Islet of Langerhans (tissue), 1 donor: ENCODE measurements at regions not wholly inside any gene's neighbourhood (a gene's known extent, or its start where the extent isn't known, plus 50 kb on each side); places are given as distances from the start of the nearest gene placed in this dataset.

ENCODE experiments used
- FAIRE-seq: peaks from one replicate; lab custom pipeline; 2011; peaks lifted over from hg19 to GRCh38; lab: Jason Lieb, UNC

DNA sequence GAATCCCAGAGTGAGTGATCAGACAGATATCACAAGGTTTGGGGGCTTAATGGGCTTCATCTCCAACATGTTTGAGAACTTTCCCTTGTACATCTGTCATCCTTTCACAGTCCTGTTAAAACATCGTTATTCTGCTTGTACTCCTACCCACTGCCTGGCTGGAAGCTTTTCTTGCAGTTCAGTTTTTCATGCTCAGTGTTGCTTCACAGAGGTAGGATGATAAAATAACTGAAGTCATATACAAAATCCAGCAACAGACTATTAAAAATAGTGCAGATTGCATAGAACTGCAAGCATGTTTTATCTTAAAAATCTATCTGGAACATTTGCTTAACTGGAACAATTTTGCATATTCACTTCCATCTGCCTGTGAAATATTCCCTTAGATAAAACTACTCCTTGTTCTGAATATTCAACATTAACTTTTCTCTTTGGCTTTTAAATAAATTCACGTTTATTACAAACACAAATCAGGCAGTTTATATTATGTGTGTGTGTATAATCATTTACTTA lies 579.6 kb upstream of the IGFBP7 start:
- no peak for FAIRE-seq

DNA sequence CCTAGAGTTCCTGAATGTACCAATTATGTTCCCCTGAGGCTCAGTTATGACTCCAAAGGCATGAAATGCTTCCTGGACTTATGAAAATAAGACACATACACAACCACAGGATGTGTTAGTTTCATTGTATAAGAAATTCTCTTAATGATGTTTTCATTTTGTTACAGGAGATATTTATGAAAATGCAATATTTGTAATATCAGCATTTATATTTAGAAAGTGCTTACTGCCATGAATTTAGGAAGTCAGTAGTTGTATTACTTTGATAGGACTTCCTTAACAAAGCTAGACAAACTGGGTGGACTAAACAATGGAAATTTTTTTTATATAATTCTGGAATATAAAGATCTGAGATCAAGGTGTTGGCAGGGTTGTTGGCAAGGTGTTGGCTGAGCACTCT lies 572.1 kb upstream of the IGFBP7 start:
- no peak for FAIRE-seq

DNA sequence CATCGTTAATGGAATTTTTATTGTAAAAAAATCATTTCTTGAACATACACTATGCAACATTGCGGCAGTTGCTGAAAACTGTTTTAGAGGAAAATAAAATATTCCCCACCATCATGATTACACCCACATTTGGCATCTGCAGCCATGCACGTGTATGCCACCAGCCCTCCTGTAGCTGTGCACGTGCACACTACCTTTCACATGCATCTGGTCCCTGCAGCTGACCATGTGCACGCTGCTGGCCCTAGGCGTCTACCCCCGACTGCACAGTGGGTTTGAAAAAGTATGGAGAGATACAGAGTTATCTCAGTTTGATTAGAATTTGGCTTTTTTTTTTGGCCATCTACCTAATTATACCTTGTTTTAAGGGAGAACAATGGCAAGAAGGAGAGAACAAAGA lies 569.8 kb upstream of the IGFBP7 start:
- FAIRE-seq = no peak

DNA sequence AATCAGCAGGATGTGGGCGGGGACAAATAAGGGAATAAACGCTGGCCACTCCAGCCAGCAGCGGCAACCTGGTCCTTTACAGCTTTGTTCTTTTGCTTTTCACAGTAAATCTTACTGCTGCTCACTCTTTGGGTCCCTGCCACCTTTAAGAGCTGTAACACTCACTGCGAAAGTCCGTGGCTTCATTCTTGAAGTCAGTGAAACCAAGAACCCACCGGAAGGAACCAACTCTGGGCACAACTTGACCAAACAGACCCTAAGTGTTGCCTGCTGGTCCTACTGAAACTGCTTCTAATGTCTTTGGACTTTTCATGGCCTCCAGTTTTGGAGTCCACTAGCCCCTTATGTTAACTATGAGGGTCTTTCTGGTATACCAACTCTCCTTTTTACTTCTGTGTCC lies 566.2 kb upstream of the IGFBP7 start:
- FAIRE-seq = no peak

DNA sequence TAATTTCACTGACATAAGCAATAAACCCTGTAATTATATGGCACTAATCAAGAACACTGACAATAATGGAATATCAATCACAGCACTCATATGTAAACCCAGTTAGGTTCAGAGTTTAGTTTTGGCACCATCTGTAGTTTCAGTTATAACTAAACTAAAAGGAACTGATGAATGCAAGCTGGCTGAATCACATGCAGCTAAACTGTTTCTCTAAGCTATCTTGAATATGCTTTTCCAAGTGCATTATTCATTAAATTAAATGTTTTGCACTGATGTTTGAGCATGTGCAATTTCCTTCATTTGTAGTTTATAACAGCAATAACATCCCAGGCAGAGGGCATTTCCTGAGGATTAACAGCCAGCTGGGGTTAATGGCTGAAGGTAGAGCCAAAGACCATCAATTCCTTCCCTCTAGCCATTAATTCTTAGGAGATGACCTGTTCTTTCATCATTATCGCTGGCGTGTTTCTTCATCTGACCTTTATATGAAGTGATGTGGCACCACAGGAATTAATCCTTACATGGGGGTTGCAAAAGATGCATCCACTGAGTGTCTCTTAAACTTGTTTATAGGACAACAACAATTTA lies 562.8 kb upstream of the IGFBP7 start:
- no peak for FAIRE-seq

DNA sequence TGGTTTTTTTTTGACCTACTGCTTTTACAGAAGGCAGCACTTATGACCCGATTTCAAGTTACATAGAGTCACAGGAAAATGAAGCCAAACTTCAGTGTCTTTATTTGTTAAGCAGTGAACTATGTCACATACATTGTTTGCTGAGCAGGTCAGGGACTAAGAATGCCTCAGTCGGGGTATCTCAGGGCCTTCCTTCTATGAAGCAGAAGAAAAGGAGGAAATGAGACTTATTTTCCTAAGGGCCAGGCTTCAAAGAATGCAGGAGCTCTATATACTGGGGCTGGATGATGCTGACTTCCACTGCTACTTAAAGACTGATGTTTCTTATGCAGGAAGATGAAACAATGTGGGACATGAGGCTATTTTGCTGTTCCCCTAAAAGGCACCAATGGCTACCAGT lies 558.4 kb upstream of the IGFBP7 start:
- no peak for FAIRE-seq

DNA sequence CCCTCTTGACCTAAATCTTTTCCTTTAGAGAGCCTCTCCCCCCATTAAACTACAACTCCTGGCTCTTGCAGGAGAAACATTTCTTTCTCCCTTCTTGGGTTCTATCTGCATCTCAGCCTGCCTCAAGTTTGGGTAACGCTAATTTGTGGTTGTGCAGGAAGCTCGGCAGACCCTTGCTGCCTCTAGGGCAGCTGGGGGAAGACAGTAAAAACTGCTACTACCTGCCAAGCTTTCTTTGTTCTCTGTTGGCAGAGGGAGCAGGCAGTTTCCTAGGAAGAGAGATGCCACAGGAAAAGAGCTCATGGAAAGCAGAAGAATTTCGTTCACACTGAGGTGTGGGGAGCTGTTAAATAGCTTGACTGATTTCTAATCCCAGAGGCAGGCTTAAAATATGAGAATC lies 555.6 kb upstream of the IGFBP7 start:
- FAIRE-seq = no peak

DNA sequence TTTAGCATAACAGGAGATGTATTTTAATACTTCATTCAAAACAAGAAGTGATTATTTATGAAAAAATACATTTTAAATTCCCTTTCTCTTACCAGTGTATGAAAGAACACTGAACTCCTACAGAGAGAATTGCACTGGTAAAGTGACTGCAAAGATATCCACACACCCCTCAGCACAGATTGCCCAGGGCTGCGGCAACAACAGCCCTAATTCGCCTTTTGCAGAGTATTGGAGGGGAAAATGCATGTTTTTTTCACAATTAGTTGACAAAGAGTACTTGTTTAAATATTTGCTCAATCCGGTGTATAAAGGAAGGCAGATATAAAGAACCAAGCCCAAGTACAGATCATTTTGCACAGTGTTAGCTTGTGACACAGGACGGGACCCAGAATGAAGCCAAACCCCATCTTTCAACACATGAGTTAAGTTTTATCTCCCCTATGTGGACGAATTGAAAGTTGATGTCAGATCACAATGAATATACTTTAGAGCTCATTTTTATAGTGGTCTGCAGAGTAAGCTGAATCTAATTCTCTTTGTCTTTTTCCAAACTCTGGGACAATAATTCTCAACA lies 551.4 kb upstream of the IGFBP7 start:
- FAIRE-seq = no peak

DNA sequence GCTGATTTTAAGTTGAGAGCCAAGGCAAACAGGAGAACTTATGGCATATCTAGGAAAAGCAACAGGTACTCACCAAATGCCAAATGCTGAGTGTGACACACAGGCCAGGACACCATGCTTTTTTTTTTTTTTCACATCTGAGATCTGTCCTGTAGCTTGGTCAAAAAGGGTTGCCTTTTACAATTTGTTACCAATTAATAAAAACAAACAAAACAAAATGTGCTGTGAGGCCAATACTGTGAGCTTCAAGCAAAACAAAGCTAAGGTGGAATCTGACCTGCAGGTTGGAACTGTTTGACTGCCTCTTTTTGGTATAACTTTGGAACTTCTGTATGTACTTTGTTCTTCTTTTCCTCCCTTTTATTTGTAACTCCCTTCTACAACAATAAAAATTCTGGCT lies 548.5 kb upstream of the IGFBP7 start:
- no peak for FAIRE-seq

DNA sequence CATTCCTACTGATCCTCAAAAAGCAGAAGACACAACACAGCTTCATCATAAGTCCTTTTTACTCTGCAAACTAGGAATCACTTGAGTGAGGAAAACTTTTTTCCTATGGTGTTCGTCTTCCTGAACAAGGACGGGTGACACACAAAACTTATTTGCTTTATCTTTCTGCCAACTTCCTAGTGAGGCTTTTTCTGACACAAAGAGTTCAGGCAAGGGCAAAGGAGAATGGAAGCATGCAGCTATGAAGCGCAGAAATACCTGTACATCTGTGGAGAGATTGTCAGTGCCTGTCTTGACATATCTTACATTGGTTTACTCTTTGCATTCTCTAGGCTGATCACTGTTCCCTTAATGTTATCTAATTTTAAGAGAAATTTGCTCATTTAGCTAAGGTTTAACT lies 548.0 kb upstream of the IGFBP7 start:
- FAIRE-seq = no peak

DNA sequence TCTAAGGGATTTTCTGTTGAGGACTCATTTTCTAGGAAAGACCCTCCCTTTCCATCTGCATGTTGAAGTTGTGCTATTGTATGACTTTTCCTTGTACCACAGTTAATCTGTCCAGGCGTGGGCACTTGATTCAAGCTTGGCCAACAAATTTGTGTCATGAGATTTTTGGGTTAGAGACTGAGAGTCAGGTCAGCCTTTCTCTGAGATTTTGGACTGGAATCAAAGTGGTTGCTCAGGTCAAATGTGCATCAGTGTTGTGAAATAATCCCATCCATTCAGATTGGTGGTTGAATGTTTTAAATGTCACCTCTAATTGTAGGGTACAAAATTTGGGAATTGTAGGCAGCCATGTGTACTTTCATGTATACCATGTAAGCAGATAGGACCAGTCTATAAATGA lies 545.2 kb upstream of the IGFBP7 start:
- FAIRE-seq = no peak

DNA sequence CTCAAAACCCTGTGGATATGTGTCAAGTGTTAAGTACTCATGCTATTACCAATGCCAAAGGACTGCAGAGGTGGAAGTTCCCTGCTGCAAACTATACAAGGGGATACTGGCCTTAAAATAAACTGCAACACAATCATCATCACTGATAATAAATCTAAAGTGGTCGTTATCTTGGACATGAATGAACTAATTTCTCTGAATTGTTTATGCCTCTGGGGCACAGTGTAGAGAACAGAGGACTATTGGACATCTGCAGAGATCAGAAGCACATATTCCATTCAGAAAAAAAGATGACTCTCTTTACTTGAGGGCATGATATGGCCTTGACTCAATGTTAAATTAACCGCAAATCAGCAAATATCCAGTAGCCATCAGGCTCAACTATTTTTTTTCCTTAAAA lies 542.6 kb upstream of the IGFBP7 start:
- no peak for FAIRE-seq

DNA sequence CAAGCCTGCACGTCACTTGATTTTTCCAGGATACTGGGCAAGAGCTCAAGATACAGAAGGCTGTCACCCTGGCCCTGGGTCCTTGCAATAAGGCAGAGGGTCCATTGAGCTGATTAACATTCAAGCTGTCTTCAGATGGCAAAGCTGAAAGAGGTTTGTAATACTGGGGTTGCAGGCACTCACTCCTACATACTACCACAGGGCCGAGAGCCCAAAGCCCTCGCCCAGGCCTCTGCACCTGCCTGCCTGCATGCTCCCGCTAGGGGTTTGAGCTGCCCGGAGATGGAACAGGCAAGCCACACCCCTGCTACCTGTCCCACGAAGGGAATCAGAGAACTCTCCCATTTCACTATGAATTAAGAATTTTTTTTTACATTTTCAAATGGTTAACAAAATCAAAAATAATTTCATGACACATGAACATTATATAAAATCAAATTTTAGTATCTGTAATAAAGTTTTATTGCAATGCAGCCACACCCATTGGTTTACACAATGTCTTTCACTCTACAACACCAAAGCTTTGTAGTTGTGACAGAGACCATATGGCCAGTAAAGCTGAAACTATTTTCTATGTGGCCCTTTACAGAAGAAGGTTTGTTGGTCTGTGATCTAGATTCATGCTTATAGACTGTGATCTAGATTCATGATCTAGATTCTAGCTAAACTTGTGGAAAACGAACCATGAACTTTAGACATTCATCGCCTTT lies 530.4 kb upstream of the IGFBP7 start:
- FAIRE-seq = no peak

DNA sequence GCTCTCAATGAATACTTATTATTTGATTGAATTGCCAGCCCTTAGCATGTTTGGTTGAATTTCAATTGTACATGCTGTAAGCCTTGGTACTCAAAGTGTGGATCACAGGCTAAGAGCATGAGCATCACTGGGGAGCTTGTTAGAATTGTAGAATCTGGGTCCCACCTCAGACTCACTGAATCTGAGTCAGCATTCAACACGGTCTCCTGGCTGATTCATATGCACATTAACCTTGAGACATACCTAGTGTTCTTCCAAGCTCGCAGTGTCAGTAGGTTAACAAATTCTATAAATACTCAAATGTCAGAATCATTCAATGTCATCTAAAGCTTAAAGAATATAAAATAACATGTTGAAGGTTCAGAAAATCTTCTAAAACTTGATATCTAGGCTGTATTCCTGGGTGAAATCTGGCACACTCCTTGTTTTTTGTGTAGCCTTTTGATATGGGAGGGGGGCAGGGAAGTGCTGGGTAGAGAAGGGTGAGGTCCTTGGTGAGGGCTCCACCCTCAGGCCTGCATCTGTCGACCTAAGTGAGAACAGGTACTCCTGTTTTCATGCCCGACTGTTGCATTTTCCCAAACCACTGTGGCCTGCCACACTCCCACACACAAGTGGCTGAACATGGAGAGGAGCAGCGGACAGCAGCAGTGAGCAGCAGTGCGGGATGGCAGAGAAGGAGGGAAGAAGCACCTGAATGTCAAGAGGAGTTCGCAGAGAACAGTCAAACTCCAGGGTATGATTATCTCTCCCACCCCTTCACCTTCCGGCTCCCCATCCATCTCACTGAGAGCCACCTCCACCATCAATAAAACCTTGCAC lies 529.6 kb upstream of the IGFBP7 start:
- no peak for FAIRE-seq

DNA sequence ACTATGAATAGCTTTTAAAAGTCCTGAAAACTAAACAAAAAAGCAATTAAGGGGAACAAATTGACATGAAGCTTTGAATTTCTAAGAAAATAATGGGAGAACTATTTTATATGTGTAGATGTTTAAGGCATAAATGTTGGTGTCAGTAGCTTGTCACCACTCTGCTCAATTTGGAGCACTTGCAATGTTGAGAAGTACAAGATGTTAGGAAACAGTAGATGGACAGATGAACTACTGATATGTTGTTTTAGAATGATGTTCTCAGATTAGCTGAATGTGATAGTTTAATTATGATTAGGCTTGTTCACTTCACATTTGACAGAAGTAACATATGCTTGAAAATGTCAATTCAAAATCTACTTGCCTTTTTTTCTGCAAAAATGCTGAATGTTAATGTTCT lies 525.7 kb upstream of the IGFBP7 start:
- no peak for FAIRE-seq

DNA sequence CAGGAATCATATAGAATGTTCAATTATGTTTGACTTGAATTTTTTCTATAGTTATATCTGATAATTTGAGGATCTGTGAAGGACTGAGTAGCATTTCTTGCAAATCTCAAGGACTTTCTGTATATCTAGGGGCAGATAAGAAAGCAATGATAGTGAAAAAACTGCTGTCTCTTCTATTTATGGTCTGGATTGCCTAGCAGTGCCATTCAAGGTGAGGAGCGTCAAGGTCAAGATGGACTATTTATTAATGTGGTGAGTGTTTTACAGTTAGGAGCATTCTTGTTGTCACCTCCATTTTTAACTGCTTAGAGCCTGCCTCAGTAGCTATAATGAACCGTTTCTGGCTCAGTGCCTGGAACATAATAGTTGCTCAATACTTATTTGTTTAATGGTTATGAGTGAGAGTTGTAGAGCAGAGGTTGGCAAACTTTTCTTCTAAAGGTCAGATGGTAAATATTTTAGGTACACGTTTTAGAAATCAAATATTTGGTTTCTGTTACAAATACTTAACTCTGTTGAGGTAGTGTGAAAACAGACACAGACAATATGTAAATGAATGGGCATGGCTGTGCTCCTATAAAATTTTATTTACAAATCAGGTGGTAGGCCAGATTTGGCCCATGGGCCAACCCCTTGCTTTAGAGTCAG lies 523.2 kb upstream of the IGFBP7 start:
- no peak for FAIRE-seq

DNA sequence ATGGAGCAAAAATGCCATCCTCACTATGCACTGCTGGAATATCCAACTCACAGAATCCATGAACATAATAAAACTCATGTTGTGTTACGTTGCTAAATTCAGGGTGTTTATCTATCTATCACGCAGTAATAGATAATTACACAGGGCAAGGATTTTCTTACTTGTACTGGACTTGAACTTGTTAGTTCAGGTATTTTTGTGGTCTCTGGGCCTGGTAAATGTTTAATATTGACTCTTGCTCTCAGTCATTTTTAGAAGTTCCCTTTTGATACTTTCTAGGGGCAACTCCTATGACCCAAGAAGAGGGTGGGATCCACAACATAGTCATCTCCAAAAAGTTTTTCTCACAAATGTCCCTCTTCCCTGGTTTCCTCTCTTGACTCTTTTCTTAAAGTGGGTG lies 522.4 kb upstream of the IGFBP7 start:
- FAIRE-seq = no peak

DNA sequence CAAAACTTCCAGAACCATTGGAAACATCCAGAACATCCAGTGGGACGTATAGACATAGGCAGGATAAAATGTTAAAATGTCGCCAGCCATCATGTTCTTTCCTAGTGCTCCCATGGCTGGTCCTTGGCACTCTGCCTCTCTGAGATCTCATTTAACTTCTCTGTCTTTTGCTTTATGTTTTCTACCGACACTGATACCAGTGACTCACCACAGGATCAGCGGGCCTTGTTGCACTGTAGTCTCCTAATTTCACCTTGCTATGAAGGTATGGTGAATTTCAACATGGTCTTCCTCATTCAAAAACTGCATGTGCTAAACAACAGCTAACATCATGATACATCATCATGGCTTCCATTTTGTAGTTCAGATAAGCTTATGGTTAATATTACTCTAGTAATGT lies 521.0 kb upstream of the IGFBP7 start:
- no peak for FAIRE-seq

DNA sequence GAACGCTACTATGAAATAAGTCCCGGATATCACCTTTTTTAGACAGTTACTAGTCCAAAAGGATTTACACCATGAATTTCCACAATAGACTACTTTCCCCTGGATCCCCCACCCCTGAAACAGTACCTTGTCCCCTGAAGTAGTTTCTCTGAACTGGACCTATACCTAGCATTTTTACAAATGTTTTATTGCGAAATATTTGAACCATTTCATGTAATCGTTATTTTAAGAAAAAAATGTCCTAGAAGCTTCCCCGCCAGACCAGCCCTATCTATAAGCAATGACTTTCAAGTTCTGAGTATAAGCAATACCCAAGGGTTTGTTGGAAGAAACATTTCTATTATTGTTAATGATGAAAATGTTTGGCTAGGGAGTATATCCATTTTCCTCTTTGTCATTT lies 517.8 kb upstream of the IGFBP7 start:
- FAIRE-seq = no peak

DNA sequence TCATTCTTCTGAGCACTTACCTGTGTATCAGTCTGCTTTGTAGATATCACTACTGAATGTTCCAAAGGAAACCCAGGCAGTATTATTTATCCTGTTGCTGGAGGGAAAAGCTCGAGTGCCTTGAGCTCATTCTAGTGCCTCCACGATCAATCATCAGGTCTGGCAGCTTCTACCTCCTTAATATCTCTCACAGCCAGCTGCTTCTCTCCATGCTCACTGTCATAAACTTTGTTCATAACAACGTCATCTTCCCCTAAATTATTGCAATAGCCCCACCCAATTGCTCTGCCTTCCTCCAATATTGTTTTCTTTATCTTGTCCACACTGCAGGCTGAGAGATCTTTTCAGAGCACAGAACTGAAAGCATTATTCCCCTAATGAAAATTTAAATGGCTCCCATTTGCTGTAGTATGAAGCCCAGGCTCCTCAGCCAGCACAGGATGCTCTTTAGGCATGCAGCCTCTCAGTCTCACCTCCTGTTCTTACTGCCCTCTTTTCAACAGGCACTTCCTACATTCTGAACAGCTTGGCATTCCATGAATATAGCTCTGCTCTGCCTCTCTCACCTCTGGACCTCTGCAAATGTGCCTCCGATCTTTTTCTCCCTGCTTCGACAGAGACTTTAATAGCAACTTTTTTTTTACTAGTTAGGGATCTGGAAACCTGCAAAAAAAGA lies 504.2 kb upstream of the IGFBP7 start:
- FAIRE-seq = no peak

DNA sequence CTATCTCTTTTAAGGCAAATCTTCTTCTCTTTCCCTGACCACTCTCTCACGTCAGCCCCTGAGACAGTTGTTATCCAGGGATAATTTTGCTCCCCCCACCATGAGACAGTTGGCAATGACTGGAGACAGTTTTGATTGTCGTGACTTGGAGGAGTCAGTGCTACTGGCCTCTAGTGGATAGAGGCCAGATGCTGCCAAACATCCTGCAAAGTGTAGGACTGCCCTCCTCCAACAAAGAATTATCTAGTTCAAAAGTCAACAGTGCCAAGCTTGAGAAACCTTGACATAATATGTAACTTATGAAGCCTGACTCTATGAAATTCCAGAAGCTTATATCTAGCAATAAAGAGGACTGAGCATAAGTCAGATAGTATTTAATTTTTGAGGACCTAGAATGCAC lies 502.1 kb upstream of the IGFBP7 start:
- no peak for FAIRE-seq

DNA sequence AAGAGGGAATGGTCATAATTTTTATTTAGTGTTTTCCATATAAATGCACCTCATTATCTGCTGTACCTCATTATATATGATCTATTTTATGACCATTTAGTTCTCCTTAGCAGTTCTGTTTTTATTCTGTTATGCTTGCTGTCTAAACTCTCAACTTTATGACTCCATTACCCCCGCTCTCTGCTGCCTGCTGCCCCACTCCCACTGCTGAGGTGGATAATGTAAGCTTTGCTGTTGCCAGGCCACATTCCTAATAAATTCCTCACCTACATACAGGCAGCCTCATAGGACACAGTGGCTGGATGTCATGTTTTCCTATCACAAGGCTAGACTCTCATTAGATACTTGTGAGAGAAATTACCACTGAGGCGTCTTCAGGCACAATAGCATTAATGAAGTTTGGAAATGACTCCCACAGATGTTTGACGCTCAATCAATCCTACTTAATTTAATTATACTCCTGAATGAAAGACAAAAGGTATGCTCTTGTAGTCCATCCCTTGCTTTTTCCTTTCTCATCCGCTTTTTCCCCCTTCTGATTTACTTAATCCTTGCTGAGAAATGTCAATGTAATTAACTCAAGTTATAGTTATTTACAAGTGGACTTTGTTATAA lies 497.5 kb upstream of the IGFBP7 start:
- no peak for FAIRE-seq
